Karpas-422 (cell line): ENCODE measurements at regions not wholly inside any gene's neighbourhood (a gene's known extent, or its start where the extent isn't known, plus 50 kb on each side); places are given as distances from the start of the nearest gene placed in this dataset.
A peak's percentile ranks its signal among the peaks of the same experiment; 100 is the strongest.

Experiments used
- DNase-seq: peaks from one replicate; pipeline ENCODE4 v3.0.0-alpha.2; 2015
- H2AFZ ChIP-seq: fragments of 200-600 bp; sonication (generic); 2 replicates; pipeline ENCODE4 v1.6.1; 2014; ENCODE audit warnings: antibody characterized with exemption, low read length, mixed read lengths
- H3K27ac ChIP-seq: fragments of 200-600 bp; sonication (generic); 2 replicates; pipeline ENCODE4 v1.5.1; 2014; ENCODE audit warnings: mild to moderate bottlenecking, low read length, moderate library complexity
- H3K27me3 ChIP-seq: fragments of 200-600 bp; sonication (generic); 2 replicates; pipeline ENCODE4 v1.6.1; 2014; ENCODE audit warnings: low read length, mixed read lengths
- H3K36me3 ChIP-seq: fragments of 200-600 bp; sonication (generic); 2 replicates; pipeline ENCODE4 v1.6.1; 2014; ENCODE audit warnings: low read length, mixed read lengths; ENCODE audit not compliant: insufficient read depth
- H3K4me1 ChIP-seq: fragments of 200-600 bp; sonication (generic); 2 replicates; pipeline ENCODE4 v1.6.1; 2014; ENCODE audit warnings: mild to moderate bottlenecking, low read length, mixed read lengths
- H3K4me2 ChIP-seq: fragments of 200-600 bp; sonication (generic); 2 replicates; pipeline ENCODE4 v1.6.1; 2014; ENCODE audit warnings: low read length, low read depth, mild to moderate bottlenecking; ENCODE audit not compliant: poor library complexity, severe bottlenecking
- H3K4me3 ChIP-seq: fragments of 200-600 bp; sonication (generic); 2 replicates; pipeline ENCODE4 v1.5.1; 2014; ENCODE audit warnings: mild to moderate bottlenecking, antibody characterized with exemption, low read length, mixed read lengths
- H3K79me2 ChIP-seq: fragments of 200-600 bp; sonication (generic); 2 replicates; pipeline ENCODE4 v1.6.1; 2014; ENCODE audit warnings: mild to moderate bottlenecking, low read length, mixed read lengths
- H3K9ac ChIP-seq: fragments of 200-600 bp; sonication (generic); 2 replicates; pipeline ENCODE4 v1.6.0; 2014; ENCODE audit warnings: low read length
- H3K9me2 ChIP-seq: fragments of 200-600 bp; sonication (generic), shearing (Covaris generic); replicated peaks from 2 replicates; pipeline ENCODE4 v1.6.0; 2014; ENCODE audit warnings: mild to moderate bottlenecking, low read length, moderate library complexity; ENCODE audit not compliant: insufficient read depth
- H3K9me3 ChIP-seq: fragments of 300-700, 200-600 bp; sonication (generic); 2 replicates; pipeline ENCODE4 v1.6.1; 2014; ENCODE audit warnings: low read length, mixed read lengths
- H4K20me1 ChIP-seq: fragments of 200-600 bp; sonication (generic); 2 replicates; pipeline ENCODE4 v1.6.1; 2014; ENCODE audit warnings: mild to moderate bottlenecking, antibody characterized with exemption, low read length, low read depth; ENCODE audit not compliant: insufficient read depth

- Histone ChIP-seq H3K4me1 (no peaks in the 10 kb centered on the region), H3K9me3 (no peaks in the 10 kb centered on the region), H3K4me2 (no peak overlapping the region), H4K20me1 (no peaks in the 10 kb centered on the region), H3K9ac (no peak overlapping the region), H3K27ac (no peak overlapping the region), H3K36me3 (no peaks in the 10 kb centered on the region), H3K4me3 (no peak overlapping the region), H3K9me2 (no peaks in the 10 kb centered on the region), H2AFZ (no peak overlapping the region), H3K79me2 (no peaks in the 10 kb centered on the region), H3K27me3 (no peaks in the 10 kb centered on the region)
- no peak for DNase-seq
Observed at GRCh38 chr10:123449234-123449962, 216.8 kb upstream of the GPR26 start.

DNA sequence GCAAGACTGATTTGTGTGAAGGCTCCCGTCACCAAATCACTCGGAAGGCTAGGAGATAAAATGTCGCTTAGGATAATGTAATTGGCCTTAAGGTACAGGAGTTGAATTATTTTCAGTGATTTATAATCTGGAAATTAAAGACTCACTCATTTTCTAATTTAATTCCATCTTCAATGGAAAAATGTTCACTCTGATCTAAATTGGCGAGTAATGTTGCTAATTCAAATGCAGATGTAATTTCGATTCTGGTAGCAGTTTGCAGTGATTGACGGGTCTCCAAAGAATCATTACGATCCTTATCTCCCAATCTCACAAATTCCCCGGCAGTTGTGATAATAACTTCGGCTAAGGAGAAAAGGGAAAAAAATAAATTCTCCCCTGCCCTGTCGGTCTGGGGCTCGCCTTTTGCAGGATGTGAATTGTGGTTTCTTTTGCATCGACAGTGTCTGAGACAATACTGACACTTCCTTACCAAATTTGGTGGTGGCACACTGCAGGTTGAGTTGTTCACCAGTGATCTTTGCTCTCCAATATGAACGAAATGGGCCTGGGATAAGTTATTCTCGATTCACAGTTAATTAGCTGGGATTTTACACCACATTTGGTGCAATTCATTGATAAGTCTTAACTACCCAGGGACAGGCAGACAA lies 215.1 kb upstream of the GPR26 start:
- no peak overlapping the region for H2AFZ ChIP-seq
- no peak for DNase-seq
- no peaks in the 10 kb centered on the region for H3K36me3 ChIP-seq
- no peak overlapping the region for H3K4me3 ChIP-seq
- H4K20me1 ChIP-seq = no peaks in the 10 kb centered on the region
- no peaks in the 10 kb centered on the region for H3K9me2 ChIP-seq
- H3K9me3 ChIP-seq = no peaks in the 10 kb centered on the region
- H3K79me2 ChIP-seq = no peaks in the 10 kb centered on the region
- H3K27ac ChIP-seq = no peak overlapping the region
- no peaks in the 10 kb centered on the region for H3K27me3 ChIP-seq
- no peak overlapping the region for H3K9ac ChIP-seq
- no peak overlapping the region for H3K4me2 ChIP-seq
- no peaks in the 10 kb centered on the region for H3K4me1 ChIP-seq

GRCh38 chr10:123451618-123452245 lies 214.4 kb upstream of the GPR26 start:
- Histone ChIP-seq H3K4me3 (no peak overlapping the region), H2AFZ (no peak overlapping the region), H3K9ac (no peak overlapping the region), H3K4me1 (no peaks in the 10 kb centered on the region), H3K9me2 (no peaks in the 10 kb centered on the region), H3K4me2 (no peak overlapping the region), H3K36me3 (no peaks in the 10 kb centered on the region), H3K79me2 (no peaks in the 10 kb centered on the region), H3K27me3 (no peaks in the 10 kb centered on the region), H3K9me3 (no peaks in the 10 kb centered on the region), H4K20me1 (no peaks in the 10 kb centered on the region), H3K27ac (no peak overlapping the region)
- DNase-seq = no peak

DNA sequence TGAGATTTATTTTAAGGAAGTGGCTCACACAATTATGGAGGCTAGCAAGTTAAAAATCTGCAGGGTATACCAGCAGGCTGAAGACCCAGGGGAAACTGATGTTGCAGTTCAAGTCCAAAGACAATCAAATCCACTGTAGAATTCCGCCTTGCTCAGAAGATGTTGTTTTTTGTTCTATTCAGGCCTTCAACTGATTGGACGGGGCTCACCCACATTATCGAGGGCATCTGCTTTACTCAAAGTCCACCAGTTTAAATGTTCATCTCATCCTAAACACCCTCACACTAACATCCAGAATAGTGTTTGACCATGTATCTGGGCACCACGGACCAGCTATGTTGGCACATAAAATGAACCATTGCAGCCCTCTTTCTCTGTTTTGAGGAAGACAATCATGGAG lies 211.2 kb upstream of the GPR26 start:
- Histone ChIP-seq H3K27me3 (no peaks in the 10 kb centered on the region), H4K20me1 (no peaks in the 10 kb centered on the region), H3K9me2 (no peaks in the 10 kb centered on the region), H2AFZ (no peak overlapping the region), H3K36me3 (no peaks in the 10 kb centered on the region), H3K4me2 (no peak overlapping the region), H3K9ac (no peak overlapping the region), H3K9me3 (no peaks in the 10 kb centered on the region), H3K27ac (no peak overlapping the region), H3K4me3 (no peak overlapping the region), H3K79me2 (no peaks in the 10 kb centered on the region), H3K4me1 (peaks cover 6% of the 10 kb centered on the region; the same call in 1 of the 2 replicates)
- DNase-seq = no peak

DNA sequence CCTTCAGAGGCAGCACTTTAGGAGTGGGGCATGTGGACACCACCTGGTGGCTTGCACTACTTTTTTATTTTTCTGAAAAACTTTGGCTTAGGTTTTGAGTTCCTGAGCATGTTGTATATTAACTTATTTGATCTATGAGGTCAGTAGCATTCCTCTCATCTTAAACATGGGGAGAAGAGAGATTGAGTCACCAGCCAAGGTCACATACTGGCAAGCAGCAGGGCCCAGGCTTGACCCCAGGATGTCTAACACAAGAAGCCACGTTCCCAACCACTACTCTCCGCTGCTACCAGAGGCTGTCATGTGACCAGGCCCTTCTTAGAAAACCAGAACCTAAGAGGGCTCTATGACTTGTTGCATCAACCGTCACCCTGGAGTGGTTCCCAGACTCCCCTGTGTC lies 210.3 kb upstream of the GPR26 start:
- no peaks in the 10 kb centered on the region for H3K9me3 ChIP-seq
- H2AFZ ChIP-seq = no peak overlapping the region
- H3K4me3 ChIP-seq = no peak overlapping the region
- no peak overlapping the region for H3K9ac ChIP-seq
- H3K27ac ChIP-seq = no peak overlapping the region
- H3K27me3 ChIP-seq = no peaks in the 10 kb centered on the region
- H3K36me3 ChIP-seq = no peaks in the 10 kb centered on the region
- no peak overlapping the region for H3K4me2 ChIP-seq
- no peak for DNase-seq
- H4K20me1 ChIP-seq = no peaks in the 10 kb centered on the region
- H3K9me2 ChIP-seq = no peaks in the 10 kb centered on the region
- peaks cover 6% of the 10 kb centered on the region; the same call in 1 of the 2 replicates for H3K4me1 ChIP-seq
- no peaks in the 10 kb centered on the region for H3K79me2 ChIP-seq

GRCh38 chr10:123458933-123459332 lies 207.2 kb upstream of the GPR26 start:
- Histone ChIP-seq H3K9me2 (no peaks in the 10 kb centered on the region), H3K27ac (no peak overlapping the region), H3K4me1 (peaks cover 6% of the 10 kb centered on the region; the same call in 1 of the 2 replicates), H3K27me3 (no peaks in the 10 kb centered on the region), H2AFZ (no peak overlapping the region), H3K79me2 (no peaks in the 10 kb centered on the region), H3K4me2 (no peak overlapping the region), H3K4me3 (no peak overlapping the region), H3K9ac (no peak overlapping the region), H3K36me3 (no peaks in the 10 kb centered on the region), H4K20me1 (no peaks in the 10 kb centered on the region), H3K9me3 (no peaks in the 10 kb centered on the region)
- peak; percentile 44 for DNase-seq

DNA sequence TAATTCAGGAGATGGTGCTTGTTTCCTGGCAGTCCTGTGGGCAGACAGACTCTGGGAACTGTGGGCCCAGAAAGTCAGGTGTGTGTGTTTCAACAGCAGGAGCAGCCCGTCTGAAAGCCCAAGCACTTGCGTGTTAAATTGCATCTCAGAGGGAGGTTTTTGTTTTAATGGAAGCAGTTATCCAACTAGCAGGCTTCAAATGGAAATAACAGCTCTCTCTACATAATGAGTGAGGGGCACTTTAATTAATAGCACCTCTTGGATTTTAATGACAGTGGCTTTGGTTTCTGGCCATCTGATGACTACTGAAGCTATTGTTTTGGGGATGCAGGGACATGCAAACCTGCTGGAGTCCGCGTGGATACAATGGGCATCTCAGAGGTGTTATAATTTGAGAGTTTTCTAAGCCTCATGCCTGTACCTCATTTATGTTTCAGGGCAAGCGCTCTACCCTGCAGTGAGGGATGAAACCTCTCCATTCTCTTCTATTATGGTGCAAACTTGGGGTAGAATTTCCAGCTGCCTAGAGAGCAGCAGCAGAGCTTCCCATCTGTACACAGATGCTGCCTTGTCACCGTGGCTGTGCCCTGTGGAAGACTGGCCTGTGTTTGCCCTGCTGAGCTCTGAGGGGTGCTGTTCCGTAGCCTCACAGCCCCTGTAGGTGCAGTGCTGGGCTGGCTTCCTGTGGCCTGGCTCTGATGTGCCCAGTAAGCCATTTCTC lies 206.6 kb upstream of the GPR26 start:
- Histone ChIP-seq H3K4me1 (peaks cover 6% of the 10 kb centered on the region; the same call in 1 of the 2 replicates), H3K9ac (no peak overlapping the region), H3K27ac (no peak overlapping the region), H3K27me3 (no peaks in the 10 kb centered on the region), H3K79me2 (no peaks in the 10 kb centered on the region), H3K4me3 (no peak overlapping the region), H3K4me2 (no peak overlapping the region), H3K9me3 (no peaks in the 10 kb centered on the region), H3K36me3 (no peaks in the 10 kb centered on the region), H2AFZ (no peak overlapping the region), H4K20me1 (no peaks in the 10 kb centered on the region), H3K9me2 (no peaks in the 10 kb centered on the region)
- no peak for DNase-seq

- Histone ChIP-seq H3K4me1 (peaks cover 6% of the 10 kb centered on the region; the same call in 1 of the 2 replicates), H3K9me3 (no peaks in the 10 kb centered on the region), H3K27me3 (no peaks in the 10 kb centered on the region), H3K36me3 (no peaks in the 10 kb centered on the region), H3K4me3 (no peak overlapping the region), H3K4me2 (no peak overlapping the region), H4K20me1 (no peaks in the 10 kb centered on the region), H3K9me2 (no peaks in the 10 kb centered on the region), H2AFZ (no peak overlapping the region), H3K27ac (no peak overlapping the region), H3K79me2 (no peaks in the 10 kb centered on the region), H3K9ac (no peak overlapping the region)
- DNase-seq = no peak
Observed at GRCh38 chr10:123462246-123462645, 203.9 kb upstream of the GPR26 start.
